Loucy (cell line): ENCODE measurements at regions not wholly inside any gene's neighbourhood (a gene's known extent, or its start where the extent isn't known, plus 50 kb on each side); places are given as distances from the start of the nearest gene placed in this dataset.
A peak's percentile ranks its signal among the peaks of the same experiment; 100 is the strongest.

Experiments used
- H2AFZ ChIP-seq: fragments of 200-600 bp; sonication (generic); 2 replicates; pipeline ENCODE4 v1.6.0; 2016; ENCODE audit warnings: antibody characterized with exemption, mild to moderate bottlenecking, low read length, moderate library complexity
- H3F3A ChIP-seq: fragments of 200-600 bp; 2 replicates; pipeline ENCODE4 v1.6.0; 2016; ENCODE audit warnings: antibody characterized with exemption, low read depth, mild to moderate bottlenecking
- H3K27me3 ChIP-seq: fragments of 200-600 bp; sonication (generic); 2 replicates; pipeline ENCODE4 v1.6.1; 2014; ENCODE audit warnings: low read length, mild to moderate bottlenecking; ENCODE audit not compliant: insufficient read depth, poor library complexity, severe bottlenecking
- H3K36me3 ChIP-seq: fragments of 200-600 bp; sonication (generic); 2 replicates; pipeline ENCODE4 v1.6.1; 2016; ENCODE audit warnings: low read length; ENCODE audit not compliant: insufficient read depth
- H3K4me1 ChIP-seq: fragments of 200-600 bp; sonication (generic); 2 replicates; pipeline ENCODE4 v1.5.1; 2014; ENCODE audit warnings: low read length, mild to moderate bottlenecking; ENCODE audit not compliant: insufficient read depth, poor library complexity, severe bottlenecking
- H3K4me2 ChIP-seq: fragments of 200-600 bp; sonication (generic); 2 replicates; pipeline ENCODE4 v1.6.0; 2014; ENCODE audit warnings: antibody characterized with exemption, low read length, low read depth, mild to moderate bottlenecking; ENCODE audit not compliant: poor library complexity, severe bottlenecking
- H3K4me3 ChIP-seq: fragments of 200-600 bp; sonication (generic); 2 replicates; pipeline ENCODE4 v1.5.1; 2014; ENCODE audit warnings: low read length, mild to moderate bottlenecking, mixed read lengths; ENCODE audit not compliant: poor library complexity, severe bottlenecking
- H3K79me2 ChIP-seq: fragments of 200-600 bp; sonication (generic); 2 replicates; pipeline ENCODE4 v1.6.1; 2014; ENCODE audit warnings: low read length; ENCODE audit not compliant: insufficient read depth
- H3K9ac ChIP-seq: fragments of 200-600 bp; sonication (generic); 2 replicates; pipeline ENCODE4 v1.6.0; 2014; ENCODE audit warnings: mild to moderate bottlenecking, low read depth, low read length, moderate library complexity; ENCODE audit not compliant: poor library complexity, severe bottlenecking
- H3K9me2 ChIP-seq: fragments of 200-600 bp; sonication (generic); replicated peaks from 2 replicates; pipeline ENCODE4 v1.6.1; 2016; ENCODE audit warnings: low read depth, low read length, mixed read lengths
- H3K9me3 ChIP-seq: fragments of 200-600 bp; sonication (generic); 2 replicates; pipeline ENCODE4 v1.6.1; 2014; ENCODE audit warnings: mild to moderate bottlenecking, antibody characterized with exemption, low read length, low read depth; ENCODE audit not compliant: insufficient read depth
- H4K20me1 ChIP-seq: fragments of 200-600 bp; sonication (generic); 2 replicates; pipeline ENCODE4 v1.6.0; 2014; ENCODE audit warnings: antibody characterized with exemption, low read length, mild to moderate bottlenecking; ENCODE audit not compliant: insufficient read depth, poor library complexity, severe bottlenecking
- CTCF ChIP-seq: fragments of 200-600 bp; sonication (generic); conservative IDR thresholded peaks from 2 replicates; pipeline ENCODE4 v1.5.1; 2014; ENCODE audit warnings: mild to moderate bottlenecking, antibody characterized with exemption, low read length
- EZH2phosphoT487 ChIP-seq: fragments of 200-600 bp; IDR thresholded peaks from 2 replicates; pipeline ENCODE4 v1.6.1; 2018; ENCODE audit warnings: antibody characterized with exemption, mild to moderate bottlenecking, moderate library complexity, borderline replicate concordance

- H3K9me2 ChIP-seq, result no peaks in the 10 kb centered on the region
These were observed 60.1 kb upstream of the PAX2 start for GRCh38 chr10:100685331-100685730.

GRCh38 chr10:100687143-100688003 is 58.0 kb upstream of the PAX2 start:
- H3K9ac ChIP-seq, result peak overlapping the region; percentile 60
- H3K36me3 ChIP-seq, result no peaks in the 10 kb centered on the region
- no peak for TF ChIP-seq CTCF
- no peak for TF ChIP-seq EZH2phosphoT487
- no peaks in the 10 kb centered on the region for H3F3A ChIP-seq
- H3K9me2 ChIP-seq, result no peaks in the 10 kb centered on the region
- H3K27me3 ChIP-seq, result no peaks in the 10 kb centered on the region
- H2AFZ ChIP-seq, result peak overlapping the region; percentile 63
- peak overlapping the region; percentile 60 for H3K4me3 ChIP-seq
- no peaks in the 10 kb centered on the region for H3K79me2 ChIP-seq
- H3K9me3 ChIP-seq, result no peaks in the 10 kb centered on the region
- H3K4me2 ChIP-seq, result peak overlapping the region; percentile 72
- H4K20me1 ChIP-seq, result no peaks in the 10 kb centered on the region
- H3K4me1 ChIP-seq, result peaks cover 62% of the 10 kb centered on the region

More at GRCh38 chr10:100685331-100685730, 60.1 kb upstream of the PAX2 start:
- Histone ChIP-seq H3K4me2 (peak overlapping the region; percentile 71), H3K9ac (peak overlapping the region; percentile 67), H3K36me3 (no peaks in the 10 kb centered on the region), H2AFZ (no peak overlapping the region), H3K4me1 (peaks cover 72% of the 10 kb centered on the region), H4K20me1 (no peaks in the 10 kb centered on the region), H3K4me3 (no peak overlapping the region), H3K9me3 (no peaks in the 10 kb centered on the region), H3F3A (no peaks in the 10 kb centered on the region), H3K79me2 (no peaks in the 10 kb centered on the region), H3K27me3 (no peaks in the 10 kb centered on the region)
- TF ChIP-seq EZH2phosphoT487, result no peak
- TF ChIP-seq CTCF, result no peak

- H3K4me2 ChIP-seq, result peak overlapping the region; percentile 72
- no peaks in the 10 kb centered on the region for H3K9me2 ChIP-seq
- no peaks in the 10 kb centered on the region for H3F3A ChIP-seq
- H3K79me2 ChIP-seq, result no peaks in the 10 kb centered on the region
- no peaks in the 10 kb centered on the region for H3K27me3 ChIP-seq
- H3K9ac ChIP-seq, result peak overlapping the region; percentile 60
- H4K20me1 ChIP-seq, result no peaks in the 10 kb centered on the region
- H3K36me3 ChIP-seq, result no peaks in the 10 kb centered on the region
- TF ChIP-seq CTCF, result no peak
- no peak for TF ChIP-seq EZH2phosphoT487
- peak overlapping the region; percentile 63; the same call in 1 of the 2 replicates for H2AFZ ChIP-seq
- H3K4me3 ChIP-seq, result peak overlapping the region; percentile 60
- H3K9me3 ChIP-seq, result no peaks in the 10 kb centered on the region
- peaks cover 56% of the 10 kb centered on the region for H3K4me1 ChIP-seq
These were observed 57.2 kb upstream of the PAX2 start for GRCh38 chr10:100688201-100688600.
